Colonic mucosa (tissue), 4 donors: ENCODE measurements at regions not wholly inside any gene's neighbourhood (a gene's known extent, or its start where the extent isn't known, plus 50 kb on each side); places are given as distances from the start of the nearest gene placed in this dataset.

Experiments
- DNase-seq: peaks from one replicate; pipeline ENCODE4 v3.0.0-alpha.2; 2020
- H3K27ac ChIP-seq: fragments of 200-600 bp; one replicate; pipeline ENCODE4 v1.8.0; 2021
- H3K27me3 ChIP-seq: fragments of 200-600 bp; one replicate; pipeline ENCODE4 v1.8.0; 2021
- H3K36me3 ChIP-seq: fragments of 200-600 bp; one replicate; pipeline ENCODE4 v1.8.0; 2021
- H3K4me1 ChIP-seq: fragments of 200-600 bp; one replicate; pipeline ENCODE4 v1.8.0; 2021; ENCODE audit warnings: mild to moderate bottlenecking
- H3K4me3 ChIP-seq: fragments of 200-600 bp; one replicate; pipeline ENCODE4 v1.8.0; 2021
- H3K9ac ChIP-seq, 2 donors: one replicate each; pipeline ENCODE4 v1.7.0; 2013; ENCODE audit warnings: control low read depth in 2 of 2, low read depth in 2 of 2, low read length in 2 of 2
- H3K9me3 ChIP-seq: fragments of 200-600 bp; one replicate; pipeline ENCODE4 v1.8.0; 2021
- CTCF ChIP-seq: fragments of 200-600 bp; IDR thresholded peaks from one replicate; pipeline ENCODE4 v1.8.0; 2022; ENCODE audit warnings: antibody characterized with exemption, mild to moderate bottlenecking
- intact Hi-C: fragments of 100-400 bp; cut with DNase I; formaldehyde crosslinking; loops from one replicate; pipeline ENCODE4 v1.14.1; 2022
- donor health status: healthy.
- donor health status: DM: no; HTN: no; CAD: no.
- donor health status: DM: no; HTN: no; CAD: no.

GRCh38 chr20:56801971-56802755 lies 173.1 kb downstream of the TFAP2C start:
- H3K36me3 ChIP-seq, result no peaks in the 10 kb centered on the region
- H3K4me1 ChIP-seq, result no peaks in the 10 kb centered on the region
- no peak overlapping the region for H3K9ac ChIP-seq
- H3K27ac ChIP-seq, result no peak overlapping the region
- no peaks in the 10 kb centered on the region for H3K9me3 ChIP-seq
- intact Hi-C loops, result no loop called here
- H3K27me3 ChIP-seq, result no peaks in the 10 kb centered on the region
- no peak for TF ChIP-seq CTCF
- no peak overlapping the region for H3K4me3 ChIP-seq
- DNase-seq, result no peak

GRCh38 chr20:56802805-56803204 lies 173.7 kb downstream of the TFAP2C start:
- Histone ChIP-seq H3K4me1 (no peaks in the 10 kb centered on the region), H3K9me3 (no peaks in the 10 kb centered on the region), H3K4me3 (no peak overlapping the region), H3K27ac (no peak overlapping the region), H3K27me3 (no peaks in the 10 kb centered on the region), H3K9ac (no peak overlapping the region), H3K36me3 (no peaks in the 10 kb centered on the region)
- no peak for TF ChIP-seq CTCF
- no peak for DNase-seq
- intact Hi-C loops, result no loop called here

- Histone ChIP-seq H3K27me3 (no peaks in the 10 kb centered on the region), H3K4me3 (no peak overlapping the region), H3K4me1 (no peaks in the 10 kb centered on the region), H3K9ac (no peak overlapping the region), H3K9me3 (no peaks in the 10 kb centered on the region), H3K36me3 (no peaks in the 10 kb centered on the region), H3K27ac (no peak overlapping the region)
- no peak for DNase-seq
- TF ChIP-seq CTCF, result no peak
- intact Hi-C loops, result no loop called here
Observed at GRCh38 chr20:56805313-56805712, 176.2 kb downstream of the TFAP2C start.

DNA sequence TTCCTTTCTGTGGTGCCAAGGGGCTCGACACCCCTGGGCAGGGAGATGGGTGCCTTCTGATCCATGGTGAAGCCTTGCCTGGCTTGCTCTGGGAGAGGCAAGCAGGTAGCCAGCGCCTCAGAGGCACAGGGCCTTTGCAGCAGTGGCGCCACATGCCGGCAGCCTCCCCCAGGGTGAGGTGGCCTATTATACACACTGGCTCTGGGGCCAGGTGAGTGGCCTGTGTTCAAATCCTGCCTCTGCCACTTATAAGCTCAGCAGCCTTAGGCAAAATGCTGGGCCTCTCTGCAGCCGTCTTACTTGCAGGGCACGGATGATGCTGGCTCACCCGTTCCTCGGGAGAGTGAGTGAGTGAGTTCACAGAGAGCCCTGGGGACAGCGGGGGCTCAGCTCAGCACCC lies 176.9 kb downstream of the TFAP2C start:
- TF ChIP-seq CTCF, result no peak
- no peaks in the 10 kb centered on the region for H3K27me3 ChIP-seq
- intact Hi-C loops, result no loop called here
- no peak for DNase-seq
- H3K9ac ChIP-seq, result no peak overlapping the region
- no peak overlapping the region for H3K27ac ChIP-seq
- H3K36me3 ChIP-seq, result no peaks in the 10 kb centered on the region
- H3K4me1 ChIP-seq, result no peaks in the 10 kb centered on the region
- H3K9me3 ChIP-seq, result no peaks in the 10 kb centered on the region
- no peak overlapping the region for H3K4me3 ChIP-seq

GRCh38 chr20:56806952-56807517 lies 177.9 kb downstream of the TFAP2C start:
- no peak for DNase-seq
- Histone ChIP-seq H3K9ac (no peak overlapping the region), H3K4me1 (no peaks in the 10 kb centered on the region), H3K27ac (no peak overlapping the region), H3K9me3 (no peaks in the 10 kb centered on the region), H3K4me3 (no peak overlapping the region), H3K36me3 (no peaks in the 10 kb centered on the region), H3K27me3 (no peaks in the 10 kb centered on the region)
- intact Hi-C loops, result no loop called here
- TF ChIP-seq CTCF, result no peak
